ENCODE measurements at regions not wholly inside any gene's neighbourhood (a gene's known extent, or its start where the extent isn't known, plus 50 kb on each side); places are given as distances from the start of the nearest gene placed in this dataset.

- ChIA-PET POLR2A (ENCODE audit: partially characterized antibody) (no interaction called here), CTCF (ENCODE audit: partially characterized antibody) (interaction anchor here (1.1 kb wide), 1 partner anchor 128 kb away, joined by 3 read pairs; no protein-coding TSS in a partner anchor)
- Histone ChIP-seq H3K27me3 (replicated peaks in 1 of 4; ENCODE audit: control insufficient read depth in 3 of 4, extremely low read depth in 1 of 4, insufficient read depth in 3 of 4, low read length in 3 of 4) (no peaks in the 10 kb centered on the region), H4K5ac (ENCODE audit: insufficient read length, low read depth, low read length) (no peak overlapping the region), H2BK15ac (ENCODE audit: low read length) (no peak overlapping the region), H3K79me1 (ENCODE audit: low read depth, low read length) (no peaks in the 10 kb centered on the region), H3K9me3 (ENCODE audit: insufficient read depth in 2 of 2, low read depth in 1 of 2, low read length in 1 of 2) (no peaks in the 10 kb centered on the region), H4K20me1 (replicated peaks in 1 of 2; ENCODE audit: control insufficient read depth in 1 of 2, insufficient read depth in 2 of 2, low read length in 2 of 2) (no peaks in the 10 kb centered on the region), H2BK120ac (replicated peaks; ENCODE audit: low read depth, low read length) (no peak overlapping the region), H3K4me1 (replicated peaks in 1 of 4; ENCODE audit: control insufficient read depth in 3 of 4, insufficient read depth in 4 of 4, low read length in 3 of 4) (peaks cover 0 to 3% (median 0%) of the 10 kb centered on the region in 4 experiments; a peak in 2 of 7 replicates), H3K56ac (replicated peaks; ENCODE audit: insufficient read length, low read depth, low read length) (no peak overlapping the region), H2AFZ (ENCODE audit: low read length) (no peak overlapping the region), H2BK12ac (ENCODE audit: low read depth, low read length) (no peak overlapping the region), H3K27ac (ENCODE audit: low read depth, low read length) (no peak overlapping the region), H2BK20ac (ENCODE audit: low read length) (no peak overlapping the region), H4K91ac (replicated peaks; ENCODE audit: insufficient read length, low read length) (no peak overlapping the region), H3K18ac (ENCODE audit: extremely low read depth, low read length) (no peak overlapping the region), H3K23ac (ENCODE audit: insufficient read length) (no peak overlapping the region), H3K9ac (replicated peaks in 1 of 4; ENCODE audit: extremely low read depth in 1 of 4, low read depth in 3 of 4, low read length in 3 of 4) (no peak overlapping the region), H3K36me3 (ENCODE audit: control insufficient read depth in 2 of 4, insufficient read depth in 4 of 4, low read length in 3 of 4) (no peaks in the 10 kb centered on the region), H2AK5ac (ENCODE audit: low read depth, low read length) (no peak overlapping the region), H3K4ac (replicated peaks; ENCODE audit: insufficient read length, low read depth, low read length) (no peak overlapping the region), H4K8ac (ENCODE audit: extremely low read depth, insufficient read depth, low read length) (no peak overlapping the region), H2BK5ac (ENCODE audit: low read depth, low read length) (no peak overlapping the region), H3K23me2 (ENCODE audit: low read depth, low read length) (no peaks in the 10 kb centered on the region), H3K79me2 (ENCODE audit: control insufficient read depth in 1 of 2, insufficient read depth in 2 of 2, low read length in 2 of 2) (no peaks in the 10 kb centered on the region), H3K4me3 (ENCODE audit: extremely low read depth in 1 of 4, insufficient read depth in 2 of 4, low read depth in 3 of 4, low read length in 4 of 4) (no peak overlapping the region), H3K14ac (ENCODE audit: insufficient read length) (no peak overlapping the region), H3K4me2 (ENCODE audit: insufficient read depth in 1 of 2, low read depth in 2 of 2, low read length in 2 of 2) (no peak overlapping the region)
- FAIRE-seq (no peak), DNase-seq (ENCODE audit: low read depth in 1 of 2, low spot score in 2 of 2) (no peak)
- 86% methylated on average over 1 of the region's 1 CpG; no CpG with 5 or more reads in 1 of the 2 experiments for WGBS, 2 experiments (ENCODE audit: extremely low coverage in 1 of 2, insufficient coverage in 1 of 2, insufficient read length in 1 of 2, insufficient replicate concordance in 2 of 2, low coverage in 1 of 2, low lambda C conversion rate in 2 of 2, missing lambda C conversion rate in 1 of 2)
- TF ChIP-seq KDM4A (IDR thresholded peaks at IDR 0.05; ENCODE audit: low read depth, low read length, severe bottlenecking) (no peak), POLR2AphosphoS5 (IDR thresholded peaks at IDR 0.05; ENCODE audit: low read depth, low read length) (no peak), TEAD4 (IDR thresholded peaks at IDR 0.05; ENCODE audit: low read depth, low read length) (no peak)
These were observed 303.6 kb downstream of the SOX11 start for GRCh38 chr2:5995832-5996231.

Measured in H1 (cell line).